ENCODE measurements at regions not wholly inside any gene's neighbourhood (a gene's known extent, or its start where the extent isn't known, plus 50 kb on each side); places are given as distances from the start of the nearest gene placed in this dataset.

- no peak for TF ChIP-seq CTCF (IDR thresholded peaks at IDR 0.05)
- TF ChIP-seq POLR2A (IDR thresholded peaks at IDR 0.05), result no peak
Observed at GRCh38 chr18:22839340-22839821, 93.7 kb upstream of the RBBP8 start.
